ENCODE measurements at regions not wholly inside any gene's neighbourhood (a gene's known extent, or its start where the extent isn't known, plus 50 kb on each side); places are given as distances from the start of the nearest gene placed in this dataset.
"Not testable (repeated sequence)": the region's sequence is repeated elsewhere in the genome, so short reads cannot be mapped to it uniquely, and the experiment has no call there.

DNA sequence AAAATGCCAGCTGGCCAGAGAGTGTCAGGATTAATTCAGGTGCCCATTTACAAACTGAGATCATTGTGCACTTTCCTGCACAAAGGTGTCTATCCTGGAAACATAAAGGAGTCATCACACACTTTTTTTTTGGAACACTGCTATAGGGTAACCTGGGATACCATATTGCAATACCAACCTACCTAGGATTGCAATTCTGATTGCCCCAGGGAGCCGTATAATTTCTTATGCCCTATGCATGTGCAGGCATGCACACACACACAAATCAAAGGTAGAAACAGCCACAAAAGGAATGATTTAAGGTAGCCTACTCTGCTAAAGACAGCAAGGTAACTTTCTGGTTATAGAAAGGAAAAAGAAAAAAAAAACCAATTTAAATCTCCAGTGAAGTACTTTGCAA lies 285.3 kb upstream of the KITLG start:
- Histone ChIP-seq H2AFZ (no peak overlapping the region), H3K27ac (no peak overlapping the region), H3K27me3 (ENCODE audit: control insufficient read depth, insufficient read depth, low read length) (no peaks in the 10 kb centered on the region), H3K4me1 (no peaks in the 10 kb centered on the region), H3K9me3 (ENCODE audit: control insufficient read depth, low read length) (no peaks in the 10 kb centered on the region), H3K36me3 (ENCODE audit: control insufficient read depth, insufficient read depth, low read length) (no peaks in the 10 kb centered on the region), H3K9ac (no peak overlapping the region), H3K4me2 (ENCODE audit: low read length) (no peak overlapping the region), H3K79me2 (no peaks in the 10 kb centered on the region), H3K4me3 (ENCODE audit: low read depth, low read length) (no peak overlapping the region)
- TF ChIP-seq, protein P1, sequence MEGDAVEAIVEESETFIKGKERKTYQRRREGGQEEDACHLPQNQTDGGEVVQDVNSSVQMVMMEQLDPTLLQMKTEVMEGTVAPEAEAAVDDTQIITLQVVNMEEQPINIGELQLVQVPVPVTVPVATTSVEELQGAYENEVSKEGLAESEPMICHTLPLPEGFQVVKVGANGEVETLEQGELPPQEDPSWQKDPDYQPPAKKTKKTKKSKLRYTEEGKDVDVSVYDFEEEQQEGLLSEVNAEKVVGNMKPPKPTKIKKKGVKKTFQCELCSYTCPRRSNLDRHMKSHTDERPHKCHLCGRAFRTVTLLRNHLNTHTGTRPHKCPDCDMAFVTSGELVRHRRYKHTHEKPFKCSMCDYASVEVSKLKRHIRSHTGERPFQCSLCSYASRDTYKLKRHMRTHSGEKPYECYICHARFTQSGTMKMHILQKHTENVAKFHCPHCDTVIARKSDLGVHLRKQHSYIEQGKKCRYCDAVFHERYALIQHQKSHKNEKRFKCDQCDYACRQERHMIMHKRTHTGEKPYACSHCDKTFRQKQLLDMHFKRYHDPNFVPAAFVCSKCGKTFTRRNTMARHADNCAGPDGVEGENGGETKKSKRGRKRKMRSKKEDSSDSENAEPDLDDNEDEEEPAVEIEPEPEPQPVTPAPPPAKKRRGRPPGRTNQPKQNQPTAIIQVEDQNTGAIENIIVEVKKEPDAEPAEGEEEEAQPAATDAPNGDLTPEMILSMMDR (IDR thresholded peaks at IDR 0.05): no peak

DNA sequence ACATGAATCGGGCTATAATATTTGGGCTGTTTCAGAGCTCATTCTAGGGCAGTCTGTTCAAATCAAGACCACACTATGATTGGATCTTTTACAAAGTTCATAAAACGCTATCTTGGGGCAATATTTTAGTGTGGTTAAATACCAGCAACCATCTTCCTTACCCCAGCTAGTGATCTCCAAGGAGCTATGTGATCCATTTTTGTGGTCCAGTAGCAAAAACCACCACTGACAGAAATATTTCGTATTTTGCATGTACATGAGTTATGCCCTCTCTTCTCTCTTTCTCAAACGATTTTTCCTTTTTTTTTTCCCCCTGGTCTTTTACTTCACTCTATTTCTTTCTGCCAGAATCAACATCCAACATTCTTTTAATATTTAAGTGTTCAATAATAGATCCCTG lies 280.6 kb upstream of the KITLG start:
- Histone ChIP-seq H3K4me1 (no peaks in the 10 kb centered on the region), H3K27ac (no peak overlapping the region), H3K79me2 (no peaks in the 10 kb centered on the region), H3K4me2 (ENCODE audit: low read length) (no peak overlapping the region), H3K36me3 (ENCODE audit: control insufficient read depth, insufficient read depth, low read length) (no peaks in the 10 kb centered on the region), H3K4me3 (ENCODE audit: low read depth, low read length) (no peak overlapping the region), H2AFZ (no peak overlapping the region), H3K9ac (no peak overlapping the region), H3K27me3 (ENCODE audit: control insufficient read depth, insufficient read depth, low read length) (no peaks in the 10 kb centered on the region), H3K9me3 (ENCODE audit: control insufficient read depth, low read length) (no peaks in the 10 kb centered on the region)
- TF ChIP-seq, protein P1 (IDR thresholded peaks at IDR 0.05): no peak

DNA sequence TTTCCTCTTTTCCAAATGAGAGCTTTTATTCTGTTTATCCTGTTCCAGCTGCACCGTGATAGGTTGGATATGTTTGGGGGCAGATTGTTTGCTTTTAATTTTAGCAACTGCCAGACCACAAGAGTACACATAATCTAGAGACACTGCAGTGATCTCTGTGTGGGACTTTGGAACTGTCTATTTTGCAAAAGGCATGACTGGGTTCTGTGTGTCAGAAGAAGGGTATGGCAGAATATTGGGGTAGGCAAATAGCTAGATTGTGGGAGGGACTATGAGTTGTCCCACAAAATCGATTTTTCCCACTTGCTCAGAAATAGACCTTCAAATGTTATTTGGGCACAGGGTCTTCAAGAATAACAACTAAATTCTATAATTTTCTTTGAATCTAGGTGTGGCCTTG lies 275.9 kb upstream of the KITLG start:
- no peaks in the 10 kb centered on the region for H3K27me3 ChIP-seq (ENCODE audit: control insufficient read depth, insufficient read depth, low read length)
- H3K4me3 ChIP-seq (ENCODE audit: low read depth, low read length): no peak overlapping the region
- no peak overlapping the region for H3K27ac ChIP-seq
- no peaks in the 10 kb centered on the region for H3K9me3 ChIP-seq (ENCODE audit: control insufficient read depth, low read length)
- no peaks in the 10 kb centered on the region for H3K4me1 ChIP-seq
- H3K4me2 ChIP-seq (ENCODE audit: low read length): no peak overlapping the region
- H3K36me3 ChIP-seq (ENCODE audit: control insufficient read depth, insufficient read depth, low read length): no peaks in the 10 kb centered on the region
- no peaks in the 10 kb centered on the region for H3K79me2 ChIP-seq
- TF ChIP-seq, protein P1 (IDR thresholded peaks at IDR 0.05): no peak
- no peak overlapping the region for H2AFZ ChIP-seq
- no peak overlapping the region for H3K9ac ChIP-seq

DNA sequence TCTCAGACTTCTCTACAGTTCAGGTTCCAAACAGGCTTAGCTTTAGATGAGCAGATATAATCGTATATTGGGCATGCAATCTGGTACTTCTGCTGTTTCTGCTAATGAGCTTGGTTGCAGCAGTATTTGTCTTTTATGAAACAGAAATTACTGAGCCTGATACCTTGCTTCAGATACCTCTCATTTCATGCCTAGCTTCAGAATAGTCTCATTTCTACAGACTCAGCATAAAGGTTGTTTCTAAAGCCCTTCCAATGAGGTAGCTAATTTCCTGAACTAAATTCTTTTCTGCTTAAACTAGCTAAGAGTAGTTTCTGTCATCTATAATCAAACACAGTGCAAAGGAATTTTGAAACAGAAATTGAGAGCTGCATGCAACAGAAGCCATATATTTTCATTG lies 275.0 kb upstream of the KITLG start:
- TF ChIP-seq, protein P1 (IDR thresholded peaks at IDR 0.05): no peak

DNA sequence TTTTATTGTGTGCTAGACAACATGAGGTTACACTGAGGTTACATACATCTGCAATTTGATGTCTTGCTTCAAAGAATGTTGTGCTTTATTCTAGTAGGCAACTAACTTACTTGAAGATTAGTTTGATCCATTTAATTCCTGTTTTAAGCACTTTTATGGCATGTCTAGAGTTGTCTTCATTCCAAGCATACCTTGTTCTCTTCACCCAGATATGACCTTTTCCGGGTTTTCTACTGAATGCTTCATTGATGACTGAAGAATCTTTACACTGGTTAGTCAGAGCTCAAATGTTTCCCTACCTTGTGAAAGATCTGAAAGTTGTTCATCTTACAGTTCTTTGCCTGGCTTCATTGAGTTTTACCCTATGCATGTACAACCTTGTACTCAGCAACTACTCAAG lies 274.0 kb upstream of the KITLG start:
- Histone ChIP-seq H2AFZ (no peak overlapping the region), H3K9me3 (ENCODE audit: control insufficient read depth, low read length) (no peaks in the 10 kb centered on the region), H3K27me3 (ENCODE audit: control insufficient read depth, insufficient read depth, low read length) (no peaks in the 10 kb centered on the region), H3K4me2 (ENCODE audit: low read length) (no peak overlapping the region), H3K27ac (no peak overlapping the region), H3K36me3 (ENCODE audit: control insufficient read depth, insufficient read depth, low read length) (no peaks in the 10 kb centered on the region), H3K79me2 (no peaks in the 10 kb centered on the region), H3K9ac (no peak overlapping the region), H3K4me3 (ENCODE audit: low read depth, low read length) (no peak overlapping the region), H3K4me1 (no peaks in the 10 kb centered on the region)
- TF ChIP-seq, protein P1 (IDR thresholded peaks at IDR 0.05): no peak

More for the DNA sequence above, 275.0 kb upstream of the KITLG start:
- no peak overlapping the region for H3K9ac ChIP-seq
- H3K4me3 ChIP-seq (ENCODE audit: low read depth, low read length): no peak overlapping the region
- H3K27ac ChIP-seq: no peak overlapping the region
- no peaks in the 10 kb centered on the region for H3K27me3 ChIP-seq (ENCODE audit: control insufficient read depth, insufficient read depth, low read length)
- no peaks in the 10 kb centered on the region for H3K9me3 ChIP-seq (ENCODE audit: control insufficient read depth, low read length)
- H3K4me2 ChIP-seq (ENCODE audit: low read length): no peak overlapping the region
- H3K79me2 ChIP-seq: no peaks in the 10 kb centered on the region
- no peak overlapping the region for H2AFZ ChIP-seq
- H3K4me1 ChIP-seq: no peaks in the 10 kb centered on the region
- no peaks in the 10 kb centered on the region for H3K36me3 ChIP-seq (ENCODE audit: control insufficient read depth, insufficient read depth, low read length)

DNA sequence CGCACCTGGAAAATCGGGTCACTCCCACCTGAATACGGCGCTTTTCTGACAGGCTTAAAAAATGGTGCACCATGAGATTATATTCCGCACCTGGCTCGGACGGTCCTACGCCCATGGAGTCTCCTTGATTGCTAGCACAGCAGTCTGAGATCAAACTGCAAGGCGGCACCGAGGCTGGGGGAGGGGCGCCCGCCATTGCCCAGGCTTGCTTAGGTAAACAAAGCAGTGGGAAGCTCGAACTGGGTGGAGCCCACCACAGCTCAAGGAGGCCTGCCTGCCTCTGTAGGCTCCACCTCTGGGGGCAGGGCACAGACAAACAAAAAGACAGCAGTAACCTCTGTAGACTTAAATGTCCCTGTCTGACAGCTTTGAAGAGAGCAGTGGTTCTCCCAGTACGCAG lies 267.0 kb upstream of the KITLG start:
- not testable (repeated sequence) for H3K4me3 ChIP-seq (ENCODE audit: low read depth, low read length); H3K4me1 ChIP-seq; H3K9ac ChIP-seq; H3K27me3 ChIP-seq (ENCODE audit: control insufficient read depth, insufficient read depth, low read length); H2AFZ ChIP-seq; H3K9me3 ChIP-seq (ENCODE audit: control insufficient read depth, low read length); H3K27ac ChIP-seq; H3K79me2 ChIP-seq; H3K36me3 ChIP-seq (ENCODE audit: control insufficient read depth, insufficient read depth, low read length); H3K4me2 ChIP-seq (ENCODE audit: low read length)
